ENCODE measurements at regions not wholly inside any gene's neighbourhood (a gene's known extent, or its start where the extent isn't known, plus 50 kb on each side); places are given as distances from the start of the nearest gene placed in this dataset.

DNA sequence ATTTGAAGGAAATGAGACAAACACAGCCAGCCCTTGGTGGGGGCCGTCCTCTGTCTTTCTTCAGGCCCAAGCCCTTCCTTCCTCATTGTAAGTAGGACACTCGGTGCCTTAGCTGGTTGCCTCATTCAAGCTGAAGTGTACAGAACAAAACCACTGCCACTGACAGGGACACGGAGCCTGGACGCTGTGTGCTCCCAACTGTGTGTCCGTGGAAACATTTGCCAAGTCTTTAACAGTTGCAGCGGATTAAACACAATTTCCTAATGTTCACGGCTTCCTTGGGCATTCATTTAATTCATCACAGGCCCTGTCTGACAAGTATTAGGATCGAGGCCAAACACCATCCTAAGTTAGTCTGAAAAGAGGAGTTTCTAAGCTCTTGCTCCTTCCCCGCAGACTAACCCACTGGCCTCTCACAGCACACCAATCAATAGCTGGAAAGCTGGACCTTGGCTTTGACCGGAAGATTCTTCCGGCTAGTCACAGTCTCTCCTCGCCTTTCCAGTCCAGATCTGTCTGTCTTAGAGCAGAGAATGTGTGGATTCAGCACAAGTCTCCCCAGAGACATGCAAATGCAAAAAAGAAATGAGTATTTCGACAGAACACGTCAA, 68.7 kb upstream of the ACSL3 start:
- TF ChIP-seq, protein P1, sequence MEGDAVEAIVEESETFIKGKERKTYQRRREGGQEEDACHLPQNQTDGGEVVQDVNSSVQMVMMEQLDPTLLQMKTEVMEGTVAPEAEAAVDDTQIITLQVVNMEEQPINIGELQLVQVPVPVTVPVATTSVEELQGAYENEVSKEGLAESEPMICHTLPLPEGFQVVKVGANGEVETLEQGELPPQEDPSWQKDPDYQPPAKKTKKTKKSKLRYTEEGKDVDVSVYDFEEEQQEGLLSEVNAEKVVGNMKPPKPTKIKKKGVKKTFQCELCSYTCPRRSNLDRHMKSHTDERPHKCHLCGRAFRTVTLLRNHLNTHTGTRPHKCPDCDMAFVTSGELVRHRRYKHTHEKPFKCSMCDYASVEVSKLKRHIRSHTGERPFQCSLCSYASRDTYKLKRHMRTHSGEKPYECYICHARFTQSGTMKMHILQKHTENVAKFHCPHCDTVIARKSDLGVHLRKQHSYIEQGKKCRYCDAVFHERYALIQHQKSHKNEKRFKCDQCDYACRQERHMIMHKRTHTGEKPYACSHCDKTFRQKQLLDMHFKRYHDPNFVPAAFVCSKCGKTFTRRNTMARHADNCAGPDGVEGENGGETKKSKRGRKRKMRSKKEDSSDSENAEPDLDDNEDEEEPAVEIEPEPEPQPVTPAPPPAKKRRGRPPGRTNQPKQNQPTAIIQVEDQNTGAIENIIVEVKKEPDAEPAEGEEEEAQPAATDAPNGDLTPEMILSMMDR (IDR thresholded peaks at IDR 0.05): no peak
- peaks cover 16% of the 10 kb centered on the region for H3K4me1 ChIP-seq
- 24 to 39% (median 33%) methylated on average over 14 of the region's 14 CpGs for WGBS, 3 donors
- intact Hi-C loops (cut with DNase I): loop anchor here (5.0 to 10.0 kb wide), 2 partner anchors 87 to 540 kb away; no protein-coding TSS in a partner anchor
- ATAC-seq: peak; percentile 49 to 85 (median 73)
- peak overlapping the region; percentile 16 for H3K4me3 ChIP-seq
- no peaks in the 10 kb centered on the region for H3K27me3 ChIP-seq (ENCODE audit: insufficient read depth in 3 of 3, low read length in 2 of 3)
- DNase-seq: peak; percentile 50 to 71
- H3K36me3 ChIP-seq (ENCODE audit: insufficient read depth in 1 of 2, low read depth in 1 of 2): no peaks in the 10 kb centered on the region
- H3K9me3 ChIP-seq: no peaks in the 10 kb centered on the region
- H3K27ac ChIP-seq: peak overlapping the region; percentile 71

DNA sequence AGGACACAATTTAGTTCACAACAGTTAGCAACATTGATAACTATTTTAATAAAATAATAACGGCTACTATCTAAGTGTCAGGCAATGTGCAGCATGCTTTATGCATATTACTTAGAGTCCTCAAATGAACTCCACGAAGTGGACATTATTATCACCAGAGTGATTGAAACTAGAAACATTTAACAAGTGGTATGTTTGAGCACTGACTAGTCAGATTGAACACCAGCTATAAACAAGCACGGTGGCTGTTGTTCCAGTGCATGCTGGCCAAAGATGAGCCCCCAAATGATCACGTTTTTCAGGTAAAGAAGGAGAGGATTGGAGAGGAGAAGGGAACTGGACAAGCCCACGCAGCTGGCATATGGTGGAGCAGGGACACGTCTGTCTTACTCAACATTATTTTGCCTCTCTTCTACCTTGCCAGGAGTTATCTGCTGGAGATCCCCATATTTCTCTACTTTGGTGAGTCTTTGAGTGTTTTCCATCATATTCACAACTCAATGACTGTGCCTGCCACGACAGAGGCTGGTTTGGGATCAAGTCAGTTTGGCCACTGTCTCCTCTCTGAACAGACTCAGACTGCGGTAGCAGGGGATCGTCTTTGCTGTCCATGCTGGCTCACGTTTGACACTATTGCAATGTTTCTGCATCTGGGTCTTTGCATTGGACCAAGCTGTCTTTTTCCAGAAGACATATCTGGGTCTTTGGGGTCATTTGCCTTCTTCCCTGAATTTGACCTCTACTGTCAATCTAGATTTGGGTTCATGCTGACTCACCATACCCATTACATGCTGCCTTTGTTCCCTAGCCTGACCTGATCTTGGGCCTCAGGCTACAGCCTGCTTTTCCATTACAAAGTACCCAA, 66.0 kb upstream of the ACSL3 start:
- Histone ChIP-seq H3K4me3 (no peak overlapping the region), H3K27ac (no peak overlapping the region), H3K4me1 (peaks cover 22% of the 10 kb centered on the region), H3K9me3 (no peaks in the 10 kb centered on the region), H3K27me3 (ENCODE audit: insufficient read depth in 3 of 3, low read length in 2 of 3) (no peaks in the 10 kb centered on the region), H3K36me3 (ENCODE audit: insufficient read depth in 1 of 2, low read depth in 1 of 2) (no peaks in the 10 kb centered on the region)
- TF ChIP-seq, protein P1 (IDR thresholded peaks at IDR 0.05): no peak
- intact Hi-C loops (cut with DNase I): loop anchor here (5.0 to 10.0 kb wide), 6 partner anchors 38 to 543 kb away; partner anchors contain the start of gene ACSL3 (in 1 of the 2)
- whole genome bisulfite sequencing, 3 donors: 56 to 78% (median 60%) methylated on average over 10 of the region's 10 CpGs
- ATAC-seq (no peak), DNase-seq (no peak)

DNA sequence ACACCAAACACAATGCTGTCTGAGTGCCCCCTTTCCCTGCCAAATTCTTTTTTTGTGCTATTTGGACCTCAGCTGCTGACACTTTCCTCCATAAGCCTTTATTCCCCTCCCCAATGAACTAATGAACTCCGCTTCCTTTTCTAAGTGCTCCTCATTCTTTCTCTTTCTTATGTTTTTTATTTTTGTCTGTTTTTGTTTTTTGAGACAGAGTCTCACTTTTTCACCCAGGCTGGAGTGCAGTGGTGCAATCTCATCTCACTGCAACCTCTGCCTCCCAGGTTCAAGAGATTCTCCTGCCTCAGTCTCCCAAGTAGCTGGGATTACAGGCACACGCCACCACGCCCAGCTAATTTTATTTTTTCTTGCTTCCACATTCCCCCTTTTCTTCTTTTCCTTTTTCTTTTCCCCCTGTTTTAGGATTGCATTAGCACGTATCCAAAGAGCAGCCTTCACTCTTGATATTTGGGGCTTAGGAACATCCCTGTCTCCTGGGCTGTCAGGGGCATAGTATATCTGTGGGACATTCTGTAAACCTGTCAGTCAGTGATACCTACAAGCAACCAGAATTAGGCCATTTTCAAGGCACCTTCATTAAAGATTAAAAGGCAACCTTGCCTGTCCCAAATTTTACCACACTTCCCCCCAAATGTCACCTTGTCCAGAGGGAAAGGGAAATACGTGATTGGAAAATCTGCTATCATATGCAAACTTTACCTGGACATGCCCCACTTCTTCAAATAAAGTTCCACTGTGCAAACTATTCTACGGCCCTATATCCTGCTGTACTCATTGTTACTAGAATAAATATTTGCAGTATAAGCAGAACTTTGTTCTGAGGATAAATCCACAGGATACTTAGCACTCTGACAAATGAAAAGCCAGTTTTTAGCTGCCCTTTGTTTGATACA, 65.1 kb upstream of the ACSL3 start:
- Histone ChIP-seq H3K27me3 (ENCODE audit: insufficient read depth in 3 of 3, low read length in 2 of 3) (no peaks in the 10 kb centered on the region), H3K27ac (no peak overlapping the region), H3K36me3 (ENCODE audit: insufficient read depth in 1 of 2, low read depth in 1 of 2) (no peaks in the 10 kb centered on the region), H3K9me3 (no peaks in the 10 kb centered on the region), H3K4me1 (peaks cover 22% of the 10 kb centered on the region), H3K4me3 (no peak overlapping the region)
- TF ChIP-seq, protein P1 (IDR thresholded peaks at IDR 0.05): no peak
- ATAC-seq: no peak
- intact Hi-C loops (cut with DNase I): loop anchor here (5.0 to 10.0 kb wide), 5 partner anchors 38 to 107 kb away; partner anchors contain the start of gene ACSL3 (in 1 of the 2)
- WGBS, 3 donors: 88 to 93% (median 91%) methylated on average over 6 of the region's 6 CpGs
- no peak for DNase-seq

DNA sequence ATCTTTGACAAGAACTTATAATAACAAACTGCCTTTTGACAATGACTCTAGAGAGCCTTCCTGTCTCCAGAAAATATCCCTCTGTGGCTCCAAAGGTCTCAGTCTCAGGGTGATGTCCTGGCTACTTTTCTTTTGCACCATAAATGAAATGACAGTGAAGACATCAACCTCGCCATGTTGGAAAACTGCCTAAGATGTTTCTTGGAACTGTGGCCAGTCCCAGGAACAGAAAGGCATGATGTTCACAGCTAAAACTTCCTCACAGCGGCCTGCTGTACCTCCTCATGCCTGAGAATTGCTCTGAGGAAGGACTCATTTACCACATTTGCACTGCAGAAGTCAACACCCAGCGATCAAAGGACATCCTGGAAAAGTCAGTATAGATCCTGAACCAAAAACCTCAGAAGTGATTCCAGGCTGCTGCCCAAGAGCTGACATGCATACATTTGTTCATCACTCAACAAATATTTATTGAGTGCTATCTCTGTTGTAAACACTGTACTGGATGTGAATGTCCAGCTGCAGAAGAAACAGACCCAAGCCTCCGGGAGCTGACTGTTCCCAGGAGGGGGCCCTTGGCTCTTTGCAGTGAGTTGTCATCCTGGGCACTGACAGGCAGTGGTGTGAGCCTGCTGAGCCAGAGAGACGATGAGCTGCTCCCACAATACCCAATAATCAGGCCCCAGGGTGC, 64.3 kb upstream of the ACSL3 start:
- H3K4me3 ChIP-seq: no peak overlapping the region
- intact Hi-C loops (cut with DNase I): loop anchor here (5.0 to 10.0 kb wide), 5 partner anchors 39 to 106 kb away; partner anchors contain the start of gene ACSL3 (in 1 of the 2)
- no peak for DNase-seq
- WGBS, 3 donors: 20 to 42% (median 23%) methylated on average over 5 of the region's 5 CpGs
- peaks cover 22% of the 10 kb centered on the region for H3K4me1 ChIP-seq
- ATAC-seq: peak; percentile 24 to 40 (median 30)
- H3K27ac ChIP-seq: peak overlapping the region; percentile 28
- no peaks in the 10 kb centered on the region for H3K36me3 ChIP-seq (ENCODE audit: insufficient read depth in 1 of 2, low read depth in 1 of 2)
- TF ChIP-seq, protein P1 (IDR thresholded peaks at IDR 0.05): no peak
- no peaks in the 10 kb centered on the region for H3K9me3 ChIP-seq
- H3K27me3 ChIP-seq (ENCODE audit: insufficient read depth in 3 of 3, low read length in 2 of 3): no peaks in the 10 kb centered on the region
